ENCODE measurements at regions not wholly inside any gene's neighbourhood (a gene's known extent, or its start where the extent isn't known, plus 50 kb on each side); places are given as distances from the start of the nearest gene placed in this dataset.

GRCh38 chr14:73789989-73790581 is 61.5 kb upstream of the PTGR2 start:
- H3K27me3 ChIP-seq = no peaks in the 10 kb centered on the region
- ATAC-seq (peak; percentile 27 to 75 (median 40)), DNase-seq (peak; percentile 63 to 80 (median 76))
- H3K4me3 ChIP-seq = peak overlapping the region in 2 of 12 donors; percentile 4 to 13
- TF ChIP-seq POLR2A (IDR thresholded peaks at IDR 0.05) (peak in 1 of 2 donors; percentile 34), CTCF (IDR thresholded peaks at IDR 0.05) (no peak)
- intact Hi-C loops (cut with DNase I) = loop anchor here in 7 of 10 donors (5.0 to 10.0 kb wide), 3 partner anchors 37 to 65 kb away; no protein-coding TSS in a partner anchor
- H3K4me1 ChIP-seq = peaks cover 11 to 64% (median 47%) of the 10 kb centered on the region in 12 donors
- H3K9me3 ChIP-seq = no peaks in the 10 kb centered on the region
- WGBS, 4 donors = 29 to 49% (median 40%) methylated on average over 10 of the region's 10 CpGs
- peaks cover 0 to 9% (median 0%) of the 10 kb centered on the region in 9 donors for H3K36me3 ChIP-seq
- peak overlapping the region; percentile 55 to 100 (median 98) for H3K27ac ChIP-seq

GRCh38 chr14:73788701-73789551 is 62.7 kb upstream of the PTGR2 start:
- Histone ChIP-seq H3K27ac (peak overlapping the region; percentile 55 to 100 (median 98)), H3K27me3 (no peaks in the 10 kb centered on the region), H3K9me3 (no peaks in the 10 kb centered on the region), H3K36me3 (peaks cover 0 to 9% (median 0%) of the 10 kb centered on the region in 9 donors), H3K4me1 (peaks cover 20 to 65% (median 53%) of the 10 kb centered on the region in 12 donors), H3K4me3 (peak overlapping the region in 2 of 12 donors; percentile 10 to 88)
- ATAC-seq = no peak
- 63 to 67% (median 64%) methylated on average over 6 of the region's 6 CpGs for WGBS, 4 donors
- TF ChIP-seq CTCF (IDR thresholded peaks at IDR 0.05) (no peak), POLR2A (IDR thresholded peaks at IDR 0.05) (no peak)
- intact Hi-C loops (cut with DNase I) = loop anchor here in 6 of 10 donors (5.0 to 10.0 kb wide), 3 partner anchors 37 to 64 kb away; no protein-coding TSS in a partner anchor
- no peak for DNase-seq

GRCh38 chr14:73788317-73788598 is 63.4 kb upstream of the PTGR2 start:
- no peak for TF ChIP-seq CTCF (IDR thresholded peaks at IDR 0.05)
- no peak for TF ChIP-seq POLR2A (IDR thresholded peaks at IDR 0.05)
- peak overlapping the region in 8 of 12 donors; percentile 64 to 95 (median 78) for H3K4me3 ChIP-seq
- intact Hi-C loops (cut with DNase I) = loop anchor here in 6 of 10 donors (5.0 to 10.0 kb wide), 3 partner anchors 36 to 63 kb away; no protein-coding TSS in a partner anchor

More at GRCh38 chr14:73788317-73788598, 63.4 kb upstream of the PTGR2 start:
- no peak for ATAC-seq
- Histone ChIP-seq H3K36me3 (peaks cover 0 to 9% (median 0%) of the 10 kb centered on the region in 9 donors), H3K4me1 (peaks cover 22 to 71% (median 59%) of the 10 kb centered on the region in 12 donors), H3K9me3 (no peaks in the 10 kb centered on the region), H3K27me3 (no peaks in the 10 kb centered on the region), H3K27ac (peak overlapping the region; percentile 95 to 100 (median 98))
- WGBS, 4 donors = 76 to 87% (median 80%) methylated on average over 4 of the region's 4 CpGs
- DNase-seq = no peak

Measured in heart left ventricle (tissue), 16 donors.